Adrenal gland (tissue), 9 donors: ENCODE measurements at regions not wholly inside any gene's neighbourhood (a gene's known extent, or its start where the extent isn't known, plus 50 kb on each side); places are given as distances from the start of the nearest gene placed in this dataset.

Source experiments
- DNase-seq, 7 donors: peaks; one replicate each; pipeline ENCODE4 v3.0.0-alpha.2; 2019 to 2020
- H3K27ac ChIP-seq, 5 donors: fragments of 200-600 bp; sonication (generic) in 4 of 5; 1 replicate in 3 of 5; 2 replicates in 2 of 5; pipeline versions ENCODE4 v1.5.1 to v1.8.0; 2016 to 2020; ENCODE audit warnings: mild to moderate bottlenecking in 1 of 5
- H3K27me3 ChIP-seq: fragments of 200-600 bp; 2 replicates; pipeline ENCODE4 v1.8.0; 2021
- H3K36me3 ChIP-seq, 2 donors: fragments of 200-600 bp; replicated peaks in 1 of 2; 1 replicate in 1 of 2; 2 replicates in 1 of 2; pipeline versions ENCODE4 v1.5.1 to v1.8.0; 2018 to 2022
- H3K4me1 ChIP-seq, 2 donors: fragments of 200-600 bp; replicated peaks in 1 of 2; 1 replicate in 1 of 2; 2 replicates in 1 of 2; pipeline versions ENCODE4 v1.5.1 to v1.8.0; 2018 to 2021
- H3K4me3 ChIP-seq, 4 donors: fragments of 200-600 bp; sonication (generic) in 3 of 4; one replicate each; pipeline ENCODE4 v1.5.1; 2016 to 2018
- H3K9me3 ChIP-seq, 3 donors: fragments of 200-600 bp; sonication (generic) in 1 of 3; replicated peaks in 1 of 3; 1 replicate in 2 of 3; 2 replicates in 1 of 3; pipeline versions ENCODE4 v1.5.1 to v1.8.0; 2016 to 2021
- CTCF ChIP-seq, 6 experiments: fragments of 450-650 bp in 4 of 6; fragments of 200-600 bp in 2 of 6; sonication (generic) in 1 of 6; IDR thresholded peaks; 1 replicate in 5 of 6; 2 replicates in 1 of 6; pipeline versions ENCODE4 v1.5.1 to v1.8.0; 2016 to 2021; ENCODE audit warnings: antibody characterized with exemption in 6 of 6, mild to moderate bottlenecking in 2 of 6, moderate library complexity in 1 of 6
- POLR2A ChIP-seq, 2 donors: fragments of 450-650 bp; IDR thresholded peaks; one replicate each; pipeline ENCODE4 v1.6.1; 2017; ENCODE audit warnings: antibody characterized with exemption in 2 of 2, mild to moderate bottlenecking in 2 of 2, moderate library complexity in 1 of 2
- WGBS, 4 donors: extraction: QIAGEN DNeasy Blood & Tissue Kit in 2 of 4; methylation state at CpG; one replicate each; pipeline versions ENCODE4 v1.1.5 to v1.1.7; 2013 to 2017; 5-methylcytosine and 5-hydroxymethylcytosine counted together
- intact Hi-C, 2 donors: fragments of 100-400 bp; cut with DNase I; formaldehyde crosslinking; loops; one replicate each; pipeline versions ENCODE4 v1.14.1 to v1.15.0; 2022 to 2023
- donor health status: healthy with polysubstance abuse.
- donor health status: Bipolar disorder and iron deficiency.
- donor health status: DM: yes; HTN: yes; CAD: no.
- donor health status: DM: no; HTN: no; CAD: no.
- donor health status: DM: no; HTN: no; CAD: no.

GRCh38 chr15:29570948-29571791 lies 251.1 kb downstream of the TJP1 start:
- peaks cover 27% of the 10 kb centered on the region for H3K27me3 ChIP-seq
- H3K36me3 ChIP-seq, result no peaks in the 10 kb centered on the region
- H3K27ac ChIP-seq, result no peak overlapping the region
- no peaks in the 10 kb centered on the region for H3K4me1 ChIP-seq
- peak overlapping the region in 1 of 4 donors; percentile 31 for H3K4me3 ChIP-seq
- 1 to 7% (median 2%) methylated on average over 8 to 85 of the region's 85 CpGs for WGBS, 4 donors
- TF ChIP-seq CTCF (IDR thresholded peaks at IDR 0.05) (no peak), POLR2A (IDR thresholded peaks at IDR 0.05) (no peak)
- intact Hi-C loops, result no loop called here
- no peaks in the 10 kb centered on the region for H3K9me3 ChIP-seq
- peak in 1 of 7 donors; percentile 26 for DNase-seq

GRCh38 chr15:29570121-29570947 lies 251.9 kb downstream of the TJP1 start:
- intact Hi-C loops, result no loop called here
- TF ChIP-seq POLR2A (IDR thresholded peaks at IDR 0.05) (no peak), CTCF (IDR thresholded peaks at IDR 0.05) (no peak)
- 0 to 3% (median 1%) methylated on average over 6 to 132 of the region's 135 CpGs for WGBS, 4 donors
- Histone ChIP-seq H3K36me3 (no peaks in the 10 kb centered on the region), H3K27me3 (peaks cover 27% of the 10 kb centered on the region), H3K4me3 (peak overlapping the region in 1 of 4 donors; percentile 54), H3K4me1 (no peaks in the 10 kb centered on the region), H3K27ac (no peak overlapping the region), H3K9me3 (no peaks in the 10 kb centered on the region)
- DNase-seq, result peak in 1 of 7 donors; percentile 20

- no peak overlapping the region for H3K27ac ChIP-seq
- H3K4me3 ChIP-seq, result peak overlapping the region in 1 of 4 donors; percentile 54
- no peak for DNase-seq
- H3K4me1 ChIP-seq, result no peaks in the 10 kb centered on the region
- 3 to 12% (median 8%) methylated on average over 11 to 37 of the region's 37 CpGs for whole genome bisulfite sequencing, 4 donors
- intact Hi-C loops, result loop anchor here in 1 of 2 donors (10.0 kb wide), 1 partner anchor 65 kb away; no protein-coding TSS in a partner anchor
- TF ChIP-seq POLR2A (IDR thresholded peaks at IDR 0.05), result no peak
- TF ChIP-seq CTCF (IDR thresholded peaks at IDR 0.05), result no peak
- peaks cover 27% of the 10 kb centered on the region for H3K27me3 ChIP-seq
- no peaks in the 10 kb centered on the region for H3K36me3 ChIP-seq
- no peaks in the 10 kb centered on the region for H3K9me3 ChIP-seq
Measured at GRCh38 chr15:29569533-29570092, 252.7 kb downstream of the TJP1 start.
